GM19023 (cell line): ENCODE measurements at regions not wholly inside any gene's neighbourhood (a gene's known extent, or its start where the extent isn't known, plus 50 kb on each side); places are given as distances from the start of the nearest gene placed in this dataset.

Source experiments
- ATAC-seq: cut with Tn5 transposase; IDR thresholded peaks from one replicate; pipeline ENCODE4 v1.9.1; 2021; ENCODE audit warnings: mild to moderate bottlenecking, moderate library complexity; ENCODE audit not compliant: unreplicated experiment

DNA sequence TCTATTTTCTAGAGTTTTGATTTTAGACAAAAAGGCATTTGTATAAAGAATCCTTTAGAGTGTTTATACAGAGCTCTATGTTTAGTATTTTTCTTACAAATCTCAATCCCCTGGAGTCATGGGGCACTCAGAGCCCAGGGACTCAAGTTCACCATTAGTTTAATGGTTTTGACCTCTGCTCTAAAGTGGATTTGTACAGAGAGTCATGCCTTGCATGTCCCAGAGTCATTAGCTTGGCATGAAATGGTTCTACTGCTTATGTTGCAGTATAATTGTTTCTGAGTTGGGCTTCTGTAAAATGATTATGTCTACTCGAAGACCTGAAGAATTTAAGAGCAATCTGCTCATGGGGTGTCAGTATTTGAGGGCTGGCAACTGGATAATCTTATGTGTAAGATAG lies 406.2 kb downstream of the DLEU7 start:
- ATAC-seq: no peak

GRCh38 chr13:50438351-50438750 lies 405.1 kb downstream of the DLEU7 start:
- no peak for ATAC-seq

GRCh38 chr13:50441130-50441529 lies 402.4 kb downstream of the DLEU7 start:
- ATAC-seq: no peak

DNA sequence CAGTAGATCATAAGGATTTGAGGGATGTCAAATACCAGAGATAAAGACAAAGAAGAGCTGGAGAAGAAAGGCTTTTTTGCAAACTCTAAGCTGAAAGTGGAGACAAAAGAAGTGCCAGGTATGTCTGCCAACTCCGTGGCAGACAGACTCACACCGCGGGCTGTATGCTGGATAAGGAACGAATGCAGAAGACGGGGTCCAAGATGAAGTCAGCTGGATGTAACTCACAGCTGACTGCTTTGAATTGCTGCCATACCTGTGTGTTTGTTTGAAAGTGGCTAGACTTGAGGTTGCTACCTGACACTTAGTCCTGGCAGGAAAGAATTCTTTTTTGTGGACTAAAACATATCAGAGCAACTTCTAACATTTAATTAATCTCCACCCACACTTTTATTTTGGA lies 398.8 kb downstream of the DLEU7 start:
- no peak for ATAC-seq

GRCh38 chr13:50446611-50447010 lies 396.9 kb downstream of the DLEU7 start:
- no peak for ATAC-seq

GRCh38 chr13:50448535-50448998 lies 394.9 kb downstream of the DLEU7 start:
- ATAC-seq: no peak

DNA sequence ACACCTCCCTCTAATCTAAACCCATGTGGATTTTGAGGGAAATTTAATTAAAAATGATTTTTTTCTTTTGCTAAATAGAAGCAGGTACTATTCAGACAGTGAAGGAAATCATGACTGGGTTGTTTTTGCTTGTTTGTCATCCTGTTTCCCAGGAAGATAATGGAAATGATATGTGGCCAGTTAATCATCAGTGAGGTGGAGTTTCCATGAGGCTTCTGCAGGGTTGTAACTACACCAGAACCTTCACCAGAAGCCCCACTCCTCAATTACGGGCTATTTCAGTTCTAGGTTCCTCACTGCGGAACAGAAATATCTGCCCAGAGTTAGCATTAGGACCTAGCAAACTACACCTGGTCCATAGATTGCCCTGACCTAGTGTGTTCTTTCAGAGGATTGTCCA lies 394.0 kb downstream of the DLEU7 start:
- no peak for ATAC-seq

DNA sequence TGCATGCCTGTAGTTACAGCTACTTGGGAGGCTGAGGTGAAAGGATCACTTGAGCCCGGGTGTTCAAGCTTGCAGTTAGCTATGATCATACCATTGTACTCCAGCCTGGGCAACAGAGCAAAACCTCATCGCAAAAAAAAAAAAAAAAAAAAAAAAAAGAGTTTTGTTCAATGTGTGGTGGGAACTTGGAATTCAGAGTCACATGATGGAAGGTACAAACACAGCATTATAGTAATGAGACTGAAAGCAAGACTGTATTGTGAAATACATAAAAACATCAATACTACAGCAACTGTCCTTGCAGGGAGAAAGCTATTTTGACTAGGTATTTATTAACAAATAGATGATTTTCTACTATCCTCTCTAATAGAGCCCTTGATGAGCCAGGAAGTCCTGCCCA lies 393.2 kb downstream of the DLEU7 start:
- ATAC-seq: no peak

DNA sequence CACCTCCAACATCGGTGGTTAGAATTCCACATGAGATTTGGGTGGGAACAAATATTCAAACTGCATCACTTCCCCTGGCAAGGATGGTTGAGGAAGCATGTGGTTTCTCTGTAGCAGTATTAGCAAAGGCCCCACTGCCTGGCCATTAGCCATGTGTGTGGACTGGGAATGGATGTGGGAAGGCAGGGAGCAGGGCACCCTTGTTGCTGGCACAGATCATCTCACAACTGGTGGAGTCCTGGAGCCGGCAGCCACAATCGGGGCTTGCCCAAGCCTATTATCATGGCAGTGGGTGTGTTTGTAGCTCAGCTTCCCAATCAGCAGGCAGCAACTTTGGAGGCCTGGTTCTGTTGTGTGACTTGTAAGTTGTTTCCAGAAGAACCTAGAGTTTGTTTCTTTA lies 391.9 kb downstream of the DLEU7 start:
- no peak for ATAC-seq

DNA sequence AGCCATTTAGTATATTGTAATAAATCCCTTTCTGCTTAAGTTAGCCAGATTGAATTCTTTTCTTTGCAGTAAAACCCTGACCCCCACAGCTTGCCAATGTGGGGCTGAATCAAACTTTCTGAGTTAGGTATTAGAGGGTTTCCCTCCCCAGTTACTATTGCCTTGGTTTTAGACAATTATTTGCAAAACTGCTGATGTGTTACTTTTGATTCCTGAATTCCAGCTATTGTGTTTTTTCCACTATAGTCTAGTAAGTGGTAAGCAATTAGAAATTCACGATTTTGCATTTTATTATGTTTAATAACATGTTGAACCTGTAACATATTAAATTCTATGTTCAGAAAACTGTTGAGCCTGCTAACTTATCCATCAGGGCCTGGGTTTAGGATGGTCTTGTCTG lies 391.5 kb downstream of the DLEU7 start:
- no peak for ATAC-seq

- ATAC-seq: no peak
These were observed 390.7 kb downstream of the DLEU7 start for GRCh38 chr13:50452756-50453155.

DNA sequence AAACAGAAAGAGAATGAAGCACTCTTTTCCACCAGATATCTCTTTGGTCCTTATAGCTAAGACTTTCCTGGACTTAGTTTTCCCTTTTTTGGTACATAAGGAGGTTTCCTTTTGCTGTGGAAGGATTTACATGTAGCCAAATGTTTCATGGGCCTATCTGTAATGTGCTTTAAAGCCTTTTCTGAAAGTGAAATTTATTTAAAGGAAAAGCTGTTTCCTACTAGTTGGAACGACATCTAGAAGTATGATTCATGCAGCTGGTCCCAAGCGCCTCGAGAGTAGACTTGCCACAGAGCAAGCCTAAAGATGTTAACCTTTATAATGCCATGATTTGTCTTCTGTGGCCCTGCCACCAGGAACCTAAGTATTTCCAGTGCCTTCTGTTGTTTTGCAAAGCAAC lies 390.3 kb downstream of the DLEU7 start:
- no peak for ATAC-seq

DNA sequence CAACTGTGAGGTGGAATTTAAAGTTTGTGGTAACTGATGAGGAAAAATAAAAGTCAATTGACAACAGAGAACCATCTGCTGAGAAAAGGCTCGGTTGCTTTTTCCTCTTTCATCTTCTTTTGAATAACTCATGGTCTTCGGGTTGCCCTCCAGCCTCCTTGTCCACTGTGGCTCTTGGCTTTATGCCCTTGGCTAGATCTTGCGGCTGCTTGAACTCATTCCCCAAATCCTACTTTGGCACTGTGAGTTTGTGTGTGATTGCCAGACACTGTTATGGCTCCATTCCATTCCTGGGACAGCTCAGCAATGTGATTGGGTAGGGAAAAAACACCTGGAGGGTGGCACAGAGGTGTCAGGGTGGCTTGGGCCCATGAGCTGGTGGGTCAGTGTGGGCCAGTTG lies 387.4 kb downstream of the DLEU7 start:
- no peak for ATAC-seq

GRCh38 chr13:50457415-50458393 lies 385.8 kb downstream of the DLEU7 start:
- ATAC-seq: no peak

DNA sequence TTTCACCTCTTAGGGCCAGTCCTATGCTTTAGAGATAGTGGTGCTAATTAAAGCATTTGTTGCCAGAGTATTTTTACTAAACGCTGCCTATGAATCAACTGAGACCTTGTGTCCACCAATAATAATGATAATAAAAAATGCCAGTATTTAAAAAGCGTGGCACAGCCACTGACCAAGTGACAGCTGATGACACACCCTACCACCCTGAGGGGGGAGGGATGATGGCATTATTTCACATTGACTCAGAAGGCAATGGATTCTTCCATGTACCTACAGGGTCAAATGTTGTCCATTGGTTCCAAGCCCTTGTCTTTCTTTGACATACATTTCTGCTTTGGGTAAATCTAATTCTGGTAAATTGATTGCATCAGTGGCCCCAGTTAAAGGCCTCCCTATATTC lies 384.4 kb downstream of the DLEU7 start:
- no peak for ATAC-seq

GRCh38 chr13:50459658-50460057 lies 383.8 kb downstream of the DLEU7 start:
- ATAC-seq: no peak

DNA sequence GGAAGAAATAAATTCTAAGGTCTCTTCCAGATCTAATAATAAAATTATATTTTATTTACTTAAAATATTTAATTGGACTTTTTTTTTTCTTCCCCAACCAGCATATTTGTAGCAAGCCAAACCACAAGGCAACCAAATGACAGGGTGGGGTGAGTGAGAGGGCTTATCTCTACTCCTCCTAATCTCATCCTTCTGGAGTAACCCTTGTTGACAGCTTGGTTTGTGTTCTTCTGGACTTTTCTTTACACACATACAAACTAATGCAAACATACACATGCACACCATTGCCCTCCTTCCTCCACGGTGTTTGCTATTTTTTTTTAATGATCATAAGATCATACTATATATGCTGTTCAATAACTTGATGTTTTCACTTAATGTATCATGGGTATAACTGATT lies 383.1 kb downstream of the DLEU7 start:
- no peak for ATAC-seq

GRCh38 chr13:50461189-50461588 lies 382.3 kb downstream of the DLEU7 start:
- no peak for ATAC-seq

DNA sequence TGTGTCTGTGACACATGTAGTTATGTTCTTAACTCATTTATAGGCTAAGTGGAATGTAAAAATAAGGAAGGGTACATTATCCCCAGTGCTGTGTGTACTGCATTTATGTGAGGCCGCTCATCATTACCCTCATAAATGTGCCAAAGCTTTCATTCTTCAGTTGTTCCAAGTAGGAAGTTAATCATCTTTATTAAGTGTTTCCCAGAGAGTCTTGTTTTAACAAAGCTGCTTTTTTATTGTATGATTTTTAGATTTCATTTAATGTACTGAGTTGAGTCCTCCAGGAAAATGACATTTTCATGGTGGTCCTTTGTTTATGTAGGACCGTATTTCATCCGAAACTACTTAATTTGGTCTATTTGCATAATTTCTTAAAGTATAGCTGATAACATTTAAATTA lies 379.8 kb downstream of the DLEU7 start:
- ATAC-seq: no peak

- ATAC-seq: no peak
These were observed 378.9 kb downstream of the DLEU7 start for GRCh38 chr13:50464349-50465251.

GRCh38 chr13:50466456-50466855 lies 377.0 kb downstream of the DLEU7 start:
- ATAC-seq: no peak
